ENCODE measurements at regions not wholly inside any gene's neighbourhood (a gene's known extent, or its start where the extent isn't known, plus 50 kb on each side); places are given as distances from the start of the nearest gene placed in this dataset.

GRCh38 chr9:107169796-107170195, 113.3 kb upstream of the RAD23B start:
- H3K36me3 ChIP-seq (ENCODE audit: control insufficient read depth, insufficient read depth, low read length), result no peaks in the 10 kb centered on the region
- no peak for TF ChIP-seq CTCF (IDR thresholded peaks at IDR 0.05; ENCODE audit: insufficient read depth, low read depth, low read length)
- POLR2A ChIA-PET, result no interaction called here
- no peak for DNase-seq (ENCODE audit: low read depth)
- H3K4me3 ChIP-seq (ENCODE audit: low read depth, low read length), result no peak overlapping the region
- H3K27me3 ChIP-seq (ENCODE audit: control insufficient read depth, insufficient read depth, low read length), result no peaks in the 10 kb centered on the region
- CTCF ChIA-PET, result interaction anchor here (0.6 to 2.8 kb wide), 5 partner anchors 11 to 171 kb away, joined by 4 to 15 read pairs (median 6); no protein-coding TSS in a partner anchor

DNA sequence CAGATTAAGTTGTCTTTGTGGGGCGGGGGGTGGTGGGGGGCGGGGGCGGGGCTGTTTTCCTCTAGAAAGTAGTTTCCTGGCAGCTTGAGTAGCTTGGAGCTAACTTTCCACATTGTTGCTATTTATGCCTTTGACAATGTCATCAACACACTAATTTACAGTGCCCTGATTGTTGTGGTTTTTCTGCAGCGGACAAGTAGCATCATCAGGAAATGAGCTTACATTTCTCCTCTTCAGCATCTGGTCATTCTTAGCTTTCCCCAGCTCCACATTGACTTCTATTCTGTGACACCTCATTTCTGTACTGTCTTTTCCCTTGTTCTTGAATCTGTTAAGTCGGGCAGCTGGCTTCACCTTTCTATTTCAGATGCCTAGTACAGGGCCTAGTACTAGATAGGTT, 112.3 kb upstream of the RAD23B start:
- no peak overlapping the region for H3K4me3 ChIP-seq (ENCODE audit: low read depth, low read length)
- H3K36me3 ChIP-seq (ENCODE audit: control insufficient read depth, insufficient read depth, low read length), result no peaks in the 10 kb centered on the region
- DNase-seq (ENCODE audit: low read depth), result no peak
- no peak for TF ChIP-seq CTCF (IDR thresholded peaks at IDR 0.05; ENCODE audit: insufficient read depth, low read depth, low read length)
- POLR2A ChIA-PET, result no interaction called here
- H3K27me3 ChIP-seq (ENCODE audit: control insufficient read depth, insufficient read depth, low read length), result no peaks in the 10 kb centered on the region; the same call in 1 of the 2 replicates
- CTCF ChIA-PET, result interaction anchor here (0.6 to 2.8 kb wide), 5 partner anchors 12 to 94 kb away, joined by 3 to 15 read pairs (median 4); no protein-coding TSS in a partner anchor

DNA sequence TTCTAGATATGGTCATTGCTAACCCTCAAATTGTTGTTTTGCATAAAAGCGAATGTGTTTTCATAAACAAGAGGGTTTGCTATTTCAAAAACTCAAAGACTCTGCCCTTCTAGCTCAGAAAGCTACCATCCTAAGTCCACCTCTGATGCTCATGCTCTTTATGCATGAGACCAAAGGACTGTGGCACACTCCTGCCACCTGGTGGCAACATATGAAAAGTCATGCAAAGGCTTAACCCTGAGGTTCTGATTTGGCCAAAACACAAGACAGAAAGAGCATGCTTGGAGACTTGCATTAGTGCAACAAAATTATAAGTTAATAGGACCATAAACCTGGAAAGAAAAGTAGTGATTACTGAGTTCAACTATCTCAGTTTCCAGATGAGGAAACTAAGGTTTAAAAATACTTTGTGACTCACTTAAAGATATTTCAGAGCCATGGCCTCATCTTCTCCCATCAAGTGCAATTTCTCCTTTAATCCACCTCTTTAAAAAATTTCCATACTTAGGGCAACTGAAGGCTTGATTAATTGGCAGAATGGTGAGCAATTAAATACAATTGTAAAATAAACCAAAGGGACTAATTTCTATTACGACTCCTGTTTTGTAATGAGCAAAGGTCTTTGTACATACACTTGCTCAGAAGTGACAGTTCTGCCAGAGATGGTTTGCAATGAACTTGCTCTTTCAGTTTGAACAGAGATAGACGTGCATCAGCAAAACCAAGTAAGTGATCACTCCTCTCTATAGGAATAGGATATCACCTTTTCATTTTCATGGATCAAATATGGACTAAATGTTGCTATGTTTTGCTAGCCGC, 110.7 kb upstream of the RAD23B start:
- POLR2A ChIA-PET, result no interaction called here
- no peaks in the 10 kb centered on the region for H3K36me3 ChIP-seq (ENCODE audit: control insufficient read depth, insufficient read depth, low read length)
- no peaks in the 10 kb centered on the region; the same call in 1 of the 2 replicates for H3K27me3 ChIP-seq (ENCODE audit: control insufficient read depth, insufficient read depth, low read length)
- CTCF ChIA-PET, result interaction anchor here (0.6 to 3.1 kb wide), 15 partner anchors 9 to 1929 kb away, joined by 3 to 15 read pairs (median 3); no protein-coding TSS in a partner anchor
- peak; percentile 29 for DNase-seq (ENCODE audit: low read depth)
- peak; percentile 89 for TF ChIP-seq CTCF (IDR thresholded peaks at IDR 0.05; ENCODE audit: insufficient read depth, low read depth, low read length)
- H3K4me3 ChIP-seq (ENCODE audit: low read depth, low read length), result no peak overlapping the region

DNA sequence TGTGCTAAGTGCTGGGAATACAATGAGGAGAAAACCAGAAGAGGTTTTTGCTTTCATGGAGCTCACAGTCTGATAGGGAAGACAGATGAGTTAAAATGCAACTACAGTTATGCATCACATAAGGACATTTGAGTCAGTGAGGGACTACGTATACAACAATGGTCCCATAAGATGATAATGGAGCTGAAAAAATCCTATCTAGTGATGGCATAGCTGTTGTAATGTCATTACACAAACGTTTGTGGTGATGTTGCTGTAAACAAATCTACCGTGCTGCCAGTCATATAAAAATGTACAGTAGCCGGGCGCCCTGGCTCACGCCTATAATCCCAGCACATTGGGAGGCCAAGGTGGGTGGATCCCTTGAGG, 110.1 kb upstream of the RAD23B start:
- TF ChIP-seq CTCF (IDR thresholded peaks at IDR 0.05; ENCODE audit: insufficient read depth, low read depth, low read length), result no peak
- Histone ChIP-seq H3K4me3 (ENCODE audit: low read depth, low read length) (no peak overlapping the region), H3K27me3 (ENCODE audit: control insufficient read depth, insufficient read depth, low read length) (no peaks in the 10 kb centered on the region; the same call in 1 of the 2 replicates), H3K36me3 (ENCODE audit: control insufficient read depth, insufficient read depth, low read length) (no peaks in the 10 kb centered on the region)
- POLR2A ChIA-PET, result no interaction called here
- no peak for DNase-seq (ENCODE audit: low read depth)
- CTCF ChIA-PET, result interaction anchor here (0.6 to 3.1 kb wide), 8 partner anchors 9 to 1929 kb away, joined by 3 to 11 read pairs (median 3); no protein-coding TSS in a partner anchor

- TF ChIP-seq CTCF (IDR thresholded peaks at IDR 0.05; ENCODE audit: insufficient read depth, low read depth, low read length), result no peak
- no peak for DNase-seq (ENCODE audit: low read depth)
- CTCF ChIA-PET, result interaction anchor here (0.6 to 3.1 kb wide), 9 partner anchors 8 to 1930 kb away, joined by 3 to 11 read pairs (median 3); no protein-coding TSS in a partner anchor
These were observed 109.5 kb upstream of the RAD23B start for GRCh38 chr9:107173422-107174180.

More at GRCh38 chr9:107173422-107174180, 109.5 kb upstream of the RAD23B start:
- Histone ChIP-seq H3K4me3 (ENCODE audit: low read depth, low read length) (no peak overlapping the region), H3K36me3 (ENCODE audit: control insufficient read depth, insufficient read depth, low read length) (no peaks in the 10 kb centered on the region), H3K27me3 (ENCODE audit: control insufficient read depth, insufficient read depth, low read length) (no peaks in the 10 kb centered on the region; the same call in 1 of the 2 replicates)
- POLR2A ChIA-PET, result no interaction called here

Data from BJ (cell line).